NCI-H187 treated with DMSO at 0.1 percent for 48 hours (cell line): ENCODE measurements at regions not wholly inside any gene's neighbourhood (a gene's known extent, or its start where the extent isn't known, plus 50 kb on each side); places are given as distances from the start of the nearest gene placed in this dataset.
A peak's percentile ranks its signal among the peaks of the same experiment; 100 is the strongest.

Experiments used
- DNase-seq: peaks from one replicate; lab custom pipeline; 2025; lab: John Stamatoyannopoulos, UW

DNA sequence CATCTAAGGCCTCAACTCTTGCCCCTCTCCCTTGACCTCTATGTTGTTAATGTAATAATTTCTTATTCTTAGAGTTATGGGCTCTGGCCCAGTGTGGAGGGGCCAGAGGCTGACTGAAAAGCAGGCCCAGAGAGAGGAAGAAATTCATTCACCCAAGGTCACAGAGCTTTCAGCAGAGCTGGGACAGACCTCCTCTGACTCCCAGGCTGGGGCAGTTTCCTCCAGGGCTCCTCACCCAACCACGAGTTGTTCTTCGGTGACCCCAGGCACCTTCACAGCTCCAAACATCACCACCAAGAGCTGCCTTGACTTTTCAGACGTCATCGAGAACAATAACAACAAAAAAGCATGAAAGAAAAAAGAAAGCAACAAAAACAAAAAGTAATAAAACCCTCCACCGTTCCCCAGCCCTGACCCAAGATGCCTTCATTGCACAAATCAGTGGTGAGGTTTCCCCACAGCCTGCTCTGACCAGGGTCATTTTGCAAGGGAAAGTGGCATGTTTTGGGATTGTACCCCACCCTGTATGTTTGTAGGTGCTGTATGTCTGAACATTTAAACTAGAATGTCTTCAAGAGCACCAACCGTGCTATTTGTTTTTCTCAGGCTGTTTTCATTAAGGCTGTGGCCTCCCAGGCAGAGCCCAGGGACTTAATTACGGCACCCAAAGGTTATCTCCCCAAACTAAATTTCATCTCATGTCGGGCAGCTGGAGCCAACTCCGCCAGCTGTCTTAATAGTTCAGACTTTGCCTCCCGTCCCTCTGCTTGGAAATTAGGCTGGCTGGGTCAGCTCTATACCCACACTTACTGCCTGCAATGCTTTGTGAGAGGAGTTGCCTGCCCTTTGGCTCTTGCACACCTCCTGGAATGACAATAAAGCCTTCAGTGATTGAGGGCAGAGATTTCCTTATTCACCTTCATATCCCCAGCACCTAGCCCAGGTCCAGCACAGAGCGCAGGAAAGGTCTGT, 173.8 kb downstream of the RPLP1 start:
- no peak for DNase-seq

DNA sequence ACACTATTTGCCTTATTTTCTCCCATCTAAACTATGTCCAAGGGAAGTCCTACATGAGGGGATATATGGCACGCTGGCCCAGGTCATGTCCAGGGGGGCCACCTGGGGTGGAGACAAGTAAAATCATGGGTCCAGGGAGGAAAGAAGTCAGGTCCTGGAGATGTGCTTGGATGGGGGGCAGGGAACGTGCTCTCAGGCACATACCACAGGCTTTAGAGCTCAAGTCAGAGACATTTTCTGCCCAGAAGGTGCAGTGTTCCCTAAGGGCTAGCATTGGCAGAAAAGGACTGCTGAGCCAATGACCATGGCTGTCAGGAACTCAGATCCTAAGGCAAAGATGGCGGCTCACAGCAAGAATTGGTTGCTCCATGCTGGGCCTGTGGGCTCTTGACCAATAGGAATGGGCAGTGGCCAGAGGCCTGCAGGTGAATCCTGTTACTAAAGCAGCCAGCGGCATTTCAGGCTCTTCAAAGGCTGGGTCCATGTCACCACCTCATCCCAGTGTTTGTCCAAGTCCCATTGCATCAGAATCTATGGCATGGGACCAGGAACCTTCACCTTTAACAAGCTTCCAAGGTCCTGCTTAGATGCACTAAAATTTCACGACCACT, 175.0 kb downstream of the RPLP1 start:
- DNase-seq = no peak

DNA sequence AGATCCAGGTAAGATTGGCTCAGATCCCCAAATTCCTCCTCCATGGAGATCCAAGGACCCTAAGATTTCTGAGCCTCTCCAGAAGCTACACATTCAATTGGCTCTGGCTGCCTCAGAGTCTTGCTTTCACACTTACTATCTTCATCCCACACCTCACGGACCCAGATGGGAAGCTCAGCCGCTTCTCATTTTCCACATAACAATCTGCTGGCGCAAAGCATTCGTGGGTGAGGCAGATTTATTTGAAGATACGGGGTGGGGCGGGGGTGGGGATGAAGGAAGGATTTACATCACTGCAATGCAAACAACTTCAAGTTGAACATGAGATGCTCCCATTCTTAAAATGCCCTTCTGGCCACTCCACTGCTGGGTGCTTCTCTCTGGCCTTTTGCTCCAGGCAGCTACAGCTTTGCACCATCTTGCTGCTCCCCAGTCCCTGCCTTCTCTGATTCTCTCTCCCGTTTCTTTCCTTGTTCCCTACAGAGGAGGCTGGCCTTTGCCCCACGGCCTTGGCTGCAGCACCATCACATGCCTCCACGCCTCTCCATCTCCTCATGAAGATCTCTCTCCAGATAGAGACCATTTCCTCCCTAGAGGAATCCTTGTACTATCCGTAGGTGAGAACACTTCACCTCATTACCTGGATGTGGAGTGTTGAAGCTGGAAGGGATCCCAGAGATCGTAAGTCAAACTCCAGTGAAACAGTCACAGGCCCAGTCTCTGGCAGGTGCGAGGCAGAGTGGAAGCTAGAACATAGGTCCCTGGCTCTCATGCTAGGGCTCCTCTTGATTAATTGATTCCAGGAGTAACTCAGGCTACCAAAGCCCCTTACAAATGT, 175.9 kb downstream of the RPLP1 start:
- DNase-seq = peak; percentile 71

DNA sequence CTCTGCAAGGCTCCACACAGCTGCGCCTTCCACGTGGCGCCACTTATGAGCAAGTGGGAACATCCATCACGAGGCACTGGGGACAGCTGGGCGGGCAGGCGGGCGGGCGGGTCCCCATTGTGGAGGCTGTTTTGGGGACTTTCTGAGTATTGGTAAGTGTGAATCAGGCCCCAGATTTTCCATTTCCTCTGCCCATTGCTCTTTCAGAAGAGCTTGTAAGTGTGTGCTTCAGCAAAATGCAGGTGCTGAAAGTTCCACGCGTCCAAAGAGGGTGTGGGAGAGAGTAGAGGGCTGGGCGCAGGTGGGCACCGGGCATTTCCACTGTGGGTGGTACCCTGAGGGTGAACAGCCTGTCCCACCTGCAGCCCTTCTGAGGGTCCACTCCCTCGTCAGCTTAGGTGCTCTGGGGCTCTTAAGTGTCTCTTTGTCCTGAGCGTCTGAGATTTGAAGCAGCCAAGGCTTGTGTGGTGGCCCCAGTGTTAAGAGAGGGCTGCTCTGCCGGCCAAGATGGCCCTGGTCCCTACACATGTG, 177.1 kb downstream of the RPLP1 start:
- DNase-seq = no peak

DNA sequence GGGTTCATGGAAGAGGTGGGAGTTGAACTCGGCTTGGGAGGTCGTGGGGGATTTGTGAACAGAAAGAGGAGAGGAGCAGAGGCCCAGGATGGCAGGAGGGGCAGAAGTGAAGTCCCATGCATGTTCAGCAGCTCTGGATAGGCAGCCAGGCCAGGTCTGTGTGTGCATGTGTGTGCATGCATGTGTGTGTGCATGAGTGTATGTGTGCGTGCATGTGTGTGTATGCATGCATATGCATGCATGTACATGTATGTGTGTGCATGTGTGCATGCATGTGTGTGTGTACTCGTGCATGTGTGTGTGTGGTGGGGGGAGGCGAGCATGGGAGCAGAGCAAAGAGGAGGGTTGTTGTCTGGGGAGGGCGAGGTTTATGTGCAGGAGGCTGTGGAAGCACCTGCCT, 178.4 kb downstream of the RPLP1 start:
- DNase-seq = no peak

DNA sequence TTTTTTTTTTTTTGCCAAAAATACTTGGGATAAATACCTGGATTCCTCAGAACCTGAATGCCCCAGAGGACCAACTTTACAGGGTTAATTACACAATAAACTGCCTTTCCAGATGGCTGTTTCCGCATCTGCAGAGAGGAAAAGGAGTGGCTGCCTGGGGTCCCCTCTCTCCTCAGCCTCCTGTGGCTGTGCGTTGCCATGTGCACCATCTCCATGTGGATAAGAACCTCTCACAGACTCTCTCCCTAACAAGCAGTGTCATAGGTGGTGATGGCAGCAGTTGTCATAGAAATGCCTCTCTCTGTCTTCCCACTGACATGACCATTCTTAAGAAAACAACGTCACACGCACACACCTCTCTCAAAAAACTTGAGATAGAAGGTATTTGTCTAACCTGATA, 179.4 kb downstream of the RPLP1 start:
- DNase-seq = peak; percentile 62

DNA sequence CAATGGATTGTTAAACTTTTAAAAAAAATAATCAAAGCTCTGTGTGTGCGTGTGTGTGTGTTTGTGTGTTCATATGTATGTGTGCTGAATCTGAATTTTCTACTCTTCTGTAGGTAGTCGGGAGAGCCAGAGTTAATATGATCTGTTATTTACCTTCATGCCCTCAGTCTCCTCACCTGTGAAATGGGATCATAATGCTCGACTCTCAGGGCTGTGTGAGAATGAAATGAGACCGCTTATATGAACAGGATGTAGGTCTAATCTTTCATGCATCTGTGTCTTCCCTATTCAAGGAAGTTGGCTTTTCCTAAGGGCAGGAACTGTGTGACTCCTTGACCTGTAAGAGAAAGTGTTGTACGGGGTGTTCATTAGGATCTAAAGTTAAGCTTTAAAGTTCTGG, 182.2 kb downstream of the RPLP1 start:
- no peak for DNase-seq

DNA sequence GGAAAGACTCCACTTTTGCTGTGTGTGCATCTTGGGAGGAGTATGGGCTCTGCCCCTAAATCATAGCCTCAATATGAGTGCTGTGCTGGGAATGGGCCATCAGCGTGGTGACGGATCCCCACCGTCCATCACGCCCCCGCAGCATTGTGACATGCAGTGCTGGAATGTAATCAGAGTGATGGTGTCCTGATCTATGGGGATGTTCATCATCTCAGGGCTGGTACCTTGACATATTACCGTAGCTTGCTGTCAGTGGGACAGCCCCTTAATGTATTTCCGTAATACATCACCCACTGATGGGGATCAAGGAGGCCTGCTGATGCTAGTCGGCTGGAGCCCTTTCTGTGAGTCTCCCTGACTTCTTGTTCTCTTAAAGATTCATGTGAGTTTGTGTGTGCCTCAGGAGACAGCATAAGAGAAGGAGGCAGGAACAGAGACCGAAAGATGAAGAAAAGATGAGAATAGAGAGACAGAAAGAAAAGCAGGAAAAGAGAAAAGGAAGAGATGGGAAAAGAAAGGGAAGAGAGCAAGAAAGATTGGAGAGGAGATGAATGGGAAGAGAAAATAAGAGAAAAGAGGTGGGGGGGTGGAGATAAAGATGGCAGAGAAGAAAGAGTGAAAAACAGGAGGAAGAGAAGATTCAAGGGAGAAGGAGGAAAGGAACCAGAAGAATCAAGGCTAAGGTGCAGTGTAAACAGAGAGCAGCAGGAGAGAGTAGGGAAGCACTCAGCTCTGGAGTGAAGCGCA, 183.7 kb downstream of the RPLP1 start:
- DNase-seq = no peak

DNA sequence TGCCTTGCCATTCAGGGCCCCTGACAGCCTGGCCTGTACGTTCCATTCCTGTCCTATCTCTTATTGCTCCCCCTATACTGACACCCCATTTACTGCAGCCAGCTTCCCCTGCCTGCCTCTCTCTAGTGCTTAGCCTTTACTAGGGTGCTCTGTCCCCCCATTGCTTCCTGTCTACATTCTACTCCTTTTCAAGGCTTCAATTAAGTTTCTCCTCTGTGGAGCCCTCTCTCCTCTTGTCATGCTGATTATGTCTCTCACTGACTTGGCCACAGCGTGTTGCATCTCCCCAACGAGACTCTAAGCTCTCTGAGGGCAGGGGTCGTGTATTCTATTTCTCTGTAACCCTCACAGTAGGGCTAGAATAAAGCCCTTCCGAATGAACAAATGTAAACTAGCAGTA, 185.2 kb downstream of the RPLP1 start:
- no peak for DNase-seq

DNA sequence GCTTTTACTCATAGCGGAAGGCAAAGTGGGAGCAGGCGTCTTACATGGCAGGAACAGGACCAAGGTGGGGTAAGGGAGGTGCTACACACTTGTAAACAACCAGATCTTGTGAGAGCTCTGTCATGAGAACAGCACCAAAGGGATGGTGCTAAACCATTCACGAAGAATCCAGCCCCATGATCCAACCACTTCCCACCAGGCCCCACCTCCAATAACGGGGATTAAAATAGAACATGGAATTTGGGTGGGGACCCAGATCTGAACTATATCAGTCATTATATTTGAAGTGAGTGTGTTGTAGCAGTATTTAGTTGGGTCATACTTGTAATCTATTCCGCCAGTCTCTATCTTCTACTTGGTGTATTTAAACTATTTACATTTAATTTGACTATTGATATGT, 190.9 kb downstream of the RPLP1 start:
- no peak for DNase-seq

DNA sequence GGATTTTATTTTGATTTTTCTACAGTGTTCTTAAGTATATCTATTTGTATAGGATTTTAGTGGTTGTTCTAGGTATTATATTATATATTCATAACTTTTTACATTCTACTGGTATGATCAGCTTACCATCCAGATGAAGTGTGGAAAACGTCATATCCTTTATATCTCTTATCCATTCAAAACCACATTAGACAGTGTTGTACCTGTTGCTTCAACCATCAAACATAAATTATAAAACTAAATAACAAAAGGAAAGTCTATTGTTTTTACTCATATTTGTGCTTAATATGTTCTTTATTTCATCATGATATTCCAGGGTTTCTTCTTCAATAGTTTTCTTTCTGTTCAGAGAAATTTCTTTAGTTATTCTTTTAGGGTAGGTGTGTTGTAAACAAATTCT, 191.4 kb downstream of the RPLP1 start:
- no peak for DNase-seq

DNA sequence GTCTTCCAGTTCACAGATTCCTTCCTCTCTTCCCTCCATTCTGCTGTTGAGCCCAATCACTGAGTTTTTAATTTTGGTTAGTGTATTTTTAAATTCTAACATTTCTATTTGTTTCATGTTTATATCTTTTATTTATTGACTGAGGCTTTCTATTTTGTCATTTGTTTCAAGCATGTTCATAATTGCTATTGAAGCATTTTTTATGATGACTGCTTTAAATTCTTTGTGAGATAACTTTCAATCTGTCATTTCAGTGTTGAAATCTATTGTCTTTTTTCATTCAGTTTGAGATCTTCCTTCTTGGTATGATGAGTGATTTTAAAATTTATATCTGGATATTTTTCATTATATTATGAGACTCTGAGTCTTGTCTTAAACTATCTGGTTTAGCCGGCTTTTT, 192.3 kb downstream of the RPLP1 start:
- no peak for DNase-seq

DNA sequence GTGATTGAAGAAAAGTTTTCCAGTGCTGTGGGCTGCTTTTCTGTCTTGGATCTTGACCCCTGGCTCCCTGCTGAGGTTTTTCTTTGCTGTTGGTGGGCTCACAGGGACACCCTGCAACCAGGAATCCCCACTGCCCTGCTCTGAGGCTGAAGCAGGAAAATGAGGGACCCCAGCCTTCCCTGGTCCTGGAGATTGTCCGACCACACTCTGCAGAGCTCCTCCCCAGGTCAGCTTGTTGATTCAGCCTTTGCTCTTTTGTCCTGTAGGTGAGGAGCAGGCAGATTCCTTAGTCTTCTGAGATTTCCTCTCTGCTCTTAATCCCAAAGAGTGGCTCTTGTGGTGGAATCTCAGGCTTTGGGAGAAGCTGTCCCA, 194.5 kb downstream of the RPLP1 start:
- no peak for DNase-seq

DNA sequence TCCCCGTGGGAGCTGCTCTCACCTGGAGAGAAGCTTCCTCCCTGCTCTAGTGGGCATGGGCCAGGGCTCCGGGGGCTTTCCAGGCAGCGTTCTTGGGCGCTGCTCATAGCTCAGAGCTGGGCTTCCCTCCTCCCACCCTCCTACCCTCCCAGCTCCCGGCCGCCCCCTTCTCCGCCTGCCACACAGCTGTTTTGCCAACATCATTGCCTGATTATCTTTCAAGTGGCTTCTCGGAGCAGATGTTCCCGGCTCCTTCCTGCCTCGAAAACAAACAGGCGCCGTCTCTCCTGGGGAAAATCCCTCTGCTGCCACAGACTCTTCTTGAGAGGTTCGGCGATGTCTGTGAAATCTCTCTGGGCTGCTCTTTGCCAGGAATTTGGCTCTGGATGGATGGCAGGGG, 195.6 kb downstream of the RPLP1 start:
- DNase-seq = no peak

DNA sequence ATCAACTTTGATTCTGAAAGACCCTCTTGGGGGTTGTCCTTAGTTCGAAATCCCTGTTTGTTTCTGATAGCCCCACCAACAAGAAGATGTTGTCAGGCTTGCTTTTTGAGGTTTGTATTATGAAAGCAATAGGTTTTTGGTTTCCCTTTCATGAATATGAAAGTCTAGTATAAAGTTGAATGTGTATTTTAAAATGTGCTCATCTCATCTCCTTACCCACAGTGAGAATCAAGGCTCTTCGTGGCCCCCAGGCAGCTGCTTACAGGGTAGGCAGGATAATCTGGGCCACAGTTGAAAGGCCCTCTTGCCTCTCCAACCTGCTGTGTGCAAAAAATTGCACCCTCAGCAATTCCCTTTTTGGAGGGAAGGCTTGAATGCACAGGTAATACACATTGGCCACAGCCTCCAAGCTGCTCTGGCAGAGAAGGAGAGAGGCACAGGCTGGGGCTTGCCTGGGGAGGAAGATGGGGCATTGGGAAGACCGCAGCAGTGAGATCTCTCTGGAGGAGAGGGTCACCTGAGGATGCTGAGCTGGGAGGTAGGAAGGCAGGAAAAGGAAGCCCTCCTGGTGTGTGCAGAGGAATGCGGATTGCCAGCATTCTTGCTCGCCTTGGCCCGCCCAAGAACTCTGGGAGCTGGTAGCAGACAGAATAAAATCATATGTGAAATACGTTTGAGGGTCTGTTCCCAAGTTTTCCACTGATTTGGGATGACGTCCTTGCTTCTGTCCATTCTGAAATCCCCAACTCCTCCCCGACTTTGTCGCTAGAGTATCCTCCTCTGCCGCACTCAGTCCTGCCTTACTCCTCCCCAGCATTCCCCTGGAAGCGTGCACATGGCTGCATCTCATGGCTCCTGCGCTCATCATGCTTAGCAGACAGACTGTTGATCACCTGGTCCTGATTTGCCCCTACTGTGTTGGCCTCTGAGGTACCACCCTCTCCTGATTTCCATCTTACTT, 196.4 kb downstream of the RPLP1 start:
- peak; percentile 10 for DNase-seq

DNA sequence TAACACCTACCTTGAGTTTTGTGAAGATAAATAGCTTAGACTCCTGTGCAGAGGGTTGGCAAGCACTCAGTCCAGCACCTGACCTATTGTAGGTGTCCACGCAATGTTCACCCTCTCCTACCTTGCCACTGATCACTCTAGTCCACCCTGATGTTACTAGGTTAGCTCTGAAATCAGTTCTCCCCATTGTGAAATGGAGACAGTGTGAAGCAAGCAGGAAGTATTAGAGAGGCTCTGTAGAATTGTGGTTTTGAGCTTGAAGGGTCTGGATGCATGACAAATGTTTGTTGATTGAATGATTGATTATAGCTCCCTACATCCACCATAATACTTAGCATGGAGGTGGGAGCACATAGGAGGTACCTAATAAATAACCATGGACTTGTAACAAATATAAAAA, 199.7 kb downstream of the RPLP1 start:
- DNase-seq = no peak

DNA sequence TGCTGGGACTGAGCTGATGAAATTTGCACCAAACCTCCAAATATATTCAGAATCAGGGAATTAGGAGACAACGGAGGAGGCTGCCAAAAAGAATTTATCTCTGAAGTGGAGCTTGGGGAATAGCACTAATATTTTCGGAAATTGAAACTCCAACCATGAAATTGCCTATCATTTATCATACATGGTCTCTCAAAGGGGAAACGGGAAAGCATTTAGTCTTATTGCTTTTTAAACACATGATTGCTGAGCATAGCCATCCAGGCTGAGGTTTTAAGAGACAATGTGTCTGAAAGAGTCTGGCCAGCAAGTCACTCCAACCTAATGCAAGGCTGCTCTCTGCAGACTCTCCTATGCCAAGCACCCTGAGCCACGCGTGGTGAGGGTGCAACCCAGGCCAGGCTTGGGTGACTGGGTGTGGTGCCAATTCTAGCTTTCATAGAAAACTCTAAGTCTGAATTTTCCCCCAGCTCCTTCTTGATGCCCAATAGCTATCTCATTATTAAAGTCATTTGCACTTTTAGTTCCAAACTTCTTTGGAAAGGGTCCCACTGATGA, 200.2 kb downstream of the RPLP1 start:
- DNase-seq = no peak

DNA sequence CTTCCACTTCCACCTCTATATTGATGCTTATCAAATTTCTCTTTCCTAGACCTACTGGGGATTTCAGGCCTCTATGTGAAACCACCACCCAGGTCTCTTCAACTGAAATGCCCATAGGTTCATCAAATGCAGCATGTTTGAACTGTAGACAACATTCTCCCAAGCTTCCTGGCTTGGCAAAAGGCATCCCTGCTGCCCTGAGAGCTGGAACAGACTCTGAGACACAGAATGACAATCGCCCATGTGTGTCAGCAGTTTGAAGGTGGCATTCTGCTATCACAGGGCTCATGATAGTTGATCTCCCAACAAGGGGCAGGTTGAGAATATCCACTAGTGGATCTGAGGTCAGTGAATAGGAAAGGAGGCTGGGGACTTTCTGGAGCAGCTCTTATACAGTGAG, 200.7 kb downstream of the RPLP1 start:
- DNase-seq = no peak

DNA sequence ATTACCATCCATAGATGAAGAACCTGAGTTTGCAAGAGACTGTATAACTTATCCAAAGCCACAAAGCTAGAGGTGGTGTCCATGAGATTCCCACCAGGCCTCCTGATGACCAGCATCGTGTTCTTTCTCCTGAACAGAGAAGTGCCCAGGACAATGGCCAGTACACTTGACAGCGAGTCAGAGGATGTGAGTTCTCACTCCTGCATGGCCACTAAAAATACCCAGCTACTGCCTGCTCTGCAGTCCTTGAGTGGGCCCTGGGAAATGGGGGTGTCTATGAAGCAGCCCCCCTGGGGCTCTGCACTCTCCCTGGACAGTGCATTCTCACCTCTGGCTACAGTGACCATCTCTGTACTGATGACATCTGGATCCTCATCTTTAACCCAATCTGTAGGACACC, 201.2 kb downstream of the RPLP1 start:
- no peak for DNase-seq
